ENCODE measurements at regions not wholly inside any gene's neighbourhood (a gene's known extent, or its start where the extent isn't known, plus 50 kb on each side); places are given as distances from the start of the nearest gene placed in this dataset.

DNA sequence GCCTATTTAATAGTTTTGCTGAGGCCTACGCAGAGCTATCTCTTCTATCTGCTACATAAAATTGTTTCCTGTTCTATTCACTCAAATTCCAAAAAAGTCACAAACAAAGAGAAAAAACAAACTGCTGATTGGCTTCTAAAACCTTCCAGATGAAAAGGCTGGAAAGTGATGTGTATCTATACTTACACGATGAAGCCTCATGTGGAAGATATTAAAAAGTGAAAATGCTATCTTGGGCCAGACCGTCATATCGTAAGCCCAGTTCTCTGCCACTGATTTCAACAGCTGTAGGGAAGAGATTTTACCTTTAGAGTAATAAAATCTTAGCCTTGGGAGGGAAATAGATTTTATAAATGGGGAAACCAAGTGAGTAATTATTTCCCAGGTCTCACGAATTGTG lies 394.8 kb downstream of the KIF20B start:
- TF ChIP-seq, protein P1, sequence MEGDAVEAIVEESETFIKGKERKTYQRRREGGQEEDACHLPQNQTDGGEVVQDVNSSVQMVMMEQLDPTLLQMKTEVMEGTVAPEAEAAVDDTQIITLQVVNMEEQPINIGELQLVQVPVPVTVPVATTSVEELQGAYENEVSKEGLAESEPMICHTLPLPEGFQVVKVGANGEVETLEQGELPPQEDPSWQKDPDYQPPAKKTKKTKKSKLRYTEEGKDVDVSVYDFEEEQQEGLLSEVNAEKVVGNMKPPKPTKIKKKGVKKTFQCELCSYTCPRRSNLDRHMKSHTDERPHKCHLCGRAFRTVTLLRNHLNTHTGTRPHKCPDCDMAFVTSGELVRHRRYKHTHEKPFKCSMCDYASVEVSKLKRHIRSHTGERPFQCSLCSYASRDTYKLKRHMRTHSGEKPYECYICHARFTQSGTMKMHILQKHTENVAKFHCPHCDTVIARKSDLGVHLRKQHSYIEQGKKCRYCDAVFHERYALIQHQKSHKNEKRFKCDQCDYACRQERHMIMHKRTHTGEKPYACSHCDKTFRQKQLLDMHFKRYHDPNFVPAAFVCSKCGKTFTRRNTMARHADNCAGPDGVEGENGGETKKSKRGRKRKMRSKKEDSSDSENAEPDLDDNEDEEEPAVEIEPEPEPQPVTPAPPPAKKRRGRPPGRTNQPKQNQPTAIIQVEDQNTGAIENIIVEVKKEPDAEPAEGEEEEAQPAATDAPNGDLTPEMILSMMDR (IDR thresholded peaks at IDR 0.05), result no peak
- no peak for TF ChIP-seq EP300 (IDR thresholded peaks at IDR 0.05)
- no peak for TF ChIP-seq POLR2A (IDR thresholded peaks at IDR 0.05)
- TF ChIP-seq POLR2AphosphoS5 (IDR thresholded peaks at IDR 0.05), result no peak
